BLaER1 treated with 17β-estradiol and CSF1 and Interleukin-3, amounts not matched to agents 10 nM and 100 nM (cell line): ENCODE measurements at regions not wholly inside any gene's neighbourhood (a gene's known extent, or its start where the extent isn't known, plus 50 kb on each side); places are given as distances from the start of the nearest gene placed in this dataset.

Source experiments
- H3K27ac ChIP-seq, 11 experiments: shearing (Covaris generic); formaldehyde crosslinking; 2 replicates each; pipeline ENCODE4 v1.8.1; 2022
- H3K27me3 ChIP-seq, 11 experiments: shearing (Covaris generic); formaldehyde crosslinking; 2 replicates each; pipeline ENCODE4 v1.8.1; 2022
- H3K36me3 ChIP-seq, 11 experiments: shearing (Covaris generic); formaldehyde crosslinking; 2 replicates each; pipeline ENCODE4 v1.8.1; 2022
- H3K4me1 ChIP-seq, 10 experiments: shearing (Covaris generic); formaldehyde crosslinking; 2 replicates each; pipeline ENCODE4 v1.8.1; 2022
- H3K4me2 ChIP-seq, 11 experiments: shearing (Covaris generic); formaldehyde crosslinking; 2 replicates each; pipeline ENCODE4 v1.8.1; 2022
- H3K4me3 ChIP-seq, 10 experiments: shearing (Covaris generic); formaldehyde crosslinking; 2 replicates each; pipeline ENCODE4 v1.8.1; 2022
- H3K9ac ChIP-seq, 11 experiments: shearing (Covaris generic); formaldehyde crosslinking; 2 replicates each; pipeline ENCODE4 v1.8.1; 2022
- H3K9me3 ChIP-seq, 11 experiments: shearing (Covaris generic); formaldehyde crosslinking; replicated peaks in 1 of 11; 2 replicates each; pipeline ENCODE4 v1.8.1; 2022
- H4K20me1 ChIP-seq, 11 experiments: shearing (Covaris generic); formaldehyde crosslinking; 2 replicates each; pipeline ENCODE4 v1.8.1; 2022
- Cebpa-rat ChIP-seq, 11 experiments: shearing (Covaris generic); IDR thresholded peaks; 2 replicates each; pipeline ENCODE4 v1.8.1; 2022

DNA sequence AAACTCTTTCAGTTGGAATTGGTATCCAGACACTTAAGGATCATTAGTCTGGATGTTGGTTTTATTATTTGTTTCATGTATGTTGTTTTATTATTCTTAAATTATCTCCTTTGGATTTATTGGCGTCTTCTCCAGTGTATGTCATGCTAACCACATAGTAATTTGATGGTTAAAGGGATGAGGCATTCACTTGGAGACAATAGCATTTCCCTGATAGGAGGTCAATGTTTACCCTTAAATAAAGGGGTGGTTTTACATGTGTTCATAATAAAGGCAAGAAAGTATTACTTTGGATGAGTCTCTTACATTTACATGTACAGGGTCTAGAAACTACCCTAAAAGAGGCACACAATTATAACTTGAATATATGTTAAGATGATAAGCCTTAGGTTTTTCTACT, 51.2 kb upstream of the RNF144B start:
- H3K4me1 ChIP-seq: peaks cover 0 to 47% (median 7%) of the 10 kb centered on the region in 10 experiments; a peak in 16 of 20 replicates
- H3K36me3 ChIP-seq: no peaks in the 10 kb centered on the region
- H3K9me3 ChIP-seq: no peaks in the 10 kb centered on the region; a peak in 1 of 22 replicates
- no peak overlapping the region for H3K4me3 ChIP-seq
- H4K20me1 ChIP-seq: no peaks in the 10 kb centered on the region
- no peak for TF ChIP-seq Cebpa-rat (IDR thresholded peaks at IDR 0.05)
- no peak overlapping the region for H3K4me2 ChIP-seq
- H3K9ac ChIP-seq: no peak overlapping the region
- no peak overlapping the region for H3K27ac ChIP-seq
- no peaks in the 10 kb centered on the region for H3K27me3 ChIP-seq

- Histone ChIP-seq H3K4me3 (no peak overlapping the region), H3K9ac (no peak overlapping the region), H3K36me3 (no peaks in the 10 kb centered on the region), H4K20me1 (no peaks in the 10 kb centered on the region), H3K9me3 (no peaks in the 10 kb centered on the region; a peak in 1 of 22 replicates), H3K27me3 (no peaks in the 10 kb centered on the region), H3K4me1 (peaks cover 0 to 59% (median 14%) of the 10 kb centered on the region in 10 experiments; a peak in 16 of 20 replicates), H3K4me2 (no peak overlapping the region), H3K27ac (no peak overlapping the region)
- TF ChIP-seq Cebpa-rat (IDR thresholded peaks at IDR 0.05): no peak
These were observed 52.9 kb upstream of the RNF144B start for GRCh38 chr6:18334251-18334650.

- H3K4me3 ChIP-seq: no peak overlapping the region; a peak in 1 of 20 replicates
- no peak for TF ChIP-seq Cebpa-rat (IDR thresholded peaks at IDR 0.05)
- H3K27me3 ChIP-seq: no peaks in the 10 kb centered on the region
- no peaks in the 10 kb centered on the region for H3K36me3 ChIP-seq
- H3K27ac ChIP-seq: peak overlapping the region in 5 of 11 experiments; percentile 53 to 98 (median 88); a peak in 10 of 22 replicates
- no peaks in the 10 kb centered on the region for H4K20me1 ChIP-seq
- H3K9me3 ChIP-seq: no peaks in the 10 kb centered on the region; a peak in 1 of 22 replicates
- peaks cover 12 to 73% (median 24%) of the 10 kb centered on the region in 10 experiments; a peak in 17 of 20 replicates for H3K4me1 ChIP-seq
- H3K4me2 ChIP-seq: peak overlapping the region in 5 of 11 experiments; percentile 29 to 82 (median 62); a peak in 9 of 22 replicates
- peak overlapping the region in 4 of 11 experiments; percentile 42 to 85 (median 74); a peak in 7 of 22 replicates for H3K9ac ChIP-seq
These were observed 56.5 kb upstream of the RNF144B start for GRCh38 chr6:18330548-18331081.

GRCh38 chr6:18329776-18330175, 57.4 kb upstream of the RNF144B start:
- Histone ChIP-seq H3K4me3 (no peak overlapping the region), H3K9ac (peak overlapping the region in 4 of 11 experiments; percentile 42 to 85 (median 74); a peak in 8 of 22 replicates), H4K20me1 (no peaks in the 10 kb centered on the region), H3K27me3 (no peaks in the 10 kb centered on the region), H3K27ac (peak overlapping the region in 5 of 11 experiments; percentile 53 to 98 (median 88); a peak in 8 of 22 replicates), H3K9me3 (no peaks in the 10 kb centered on the region; a peak in 1 of 22 replicates), H3K36me3 (no peaks in the 10 kb centered on the region), H3K4me1 (peaks cover 12 to 81% (median 24%) of the 10 kb centered on the region in 10 experiments; a peak in 17 of 20 replicates), H3K4me2 (peak overlapping the region in 5 of 11 experiments; percentile 5 to 82 (median 62); a peak in 9 of 22 replicates)
- TF ChIP-seq Cebpa-rat (IDR thresholded peaks at IDR 0.05): no peak

DNA sequence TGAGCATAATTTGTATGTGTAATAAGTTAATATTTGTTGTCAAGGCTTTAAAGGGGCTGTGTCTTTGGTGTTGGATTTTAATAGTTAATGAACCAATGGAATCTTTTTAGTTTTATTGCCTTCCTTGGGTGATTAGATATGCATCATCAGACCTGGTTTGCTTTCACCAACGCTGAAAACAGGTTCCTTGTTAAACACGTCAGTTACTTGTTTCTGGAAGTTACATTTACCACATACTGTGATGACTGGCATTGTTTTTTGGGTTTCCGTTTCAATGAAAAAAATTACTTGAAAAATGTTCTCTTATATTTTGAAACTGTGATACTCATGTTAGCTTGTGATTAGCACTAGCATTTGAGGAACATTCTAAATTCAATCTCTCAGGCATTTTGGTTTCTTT, 58.6 kb upstream of the RNF144B start:
- TF ChIP-seq Cebpa-rat (IDR thresholded peaks at IDR 0.05): no peak
- peak overlapping the region; percentile 3 to 82 (median 32); a peak in 19 of 22 replicates for H3K4me2 ChIP-seq

GRCh38 chr6:18328070-18328469, 59.1 kb upstream of the RNF144B start:
- H3K4me3 ChIP-seq: no peak overlapping the region
- no peaks in the 10 kb centered on the region for H4K20me1 ChIP-seq
- no peaks in the 10 kb centered on the region; a peak in 1 of 22 replicates for H3K9me3 ChIP-seq
- peaks cover 12 to 84% (median 27%) of the 10 kb centered on the region in 10 experiments; a peak in 17 of 20 replicates for H3K4me1 ChIP-seq
- H3K9ac ChIP-seq: peak overlapping the region in 3 of 11 experiments; percentile 53 to 85 (median 62); a peak in 5 of 22 replicates
- no peaks in the 10 kb centered on the region for H3K27me3 ChIP-seq
- peak overlapping the region in 5 of 11 experiments; percentile 38 to 98 (median 88); a peak in 8 of 22 replicates for H3K27ac ChIP-seq
- no peaks in the 10 kb centered on the region for H3K36me3 ChIP-seq
- peak overlapping the region; percentile 3 to 82 (median 32); a peak in 17 of 22 replicates for H3K4me2 ChIP-seq
- no peak for TF ChIP-seq Cebpa-rat (IDR thresholded peaks at IDR 0.05)

More for the DNA sequence above, 58.6 kb upstream of the RNF144B start:
- Histone ChIP-seq H3K36me3 (no peaks in the 10 kb centered on the region), H3K9ac (peak overlapping the region in 4 of 11 experiments; percentile 28 to 85 (median 58); a peak in 7 of 22 replicates), H3K4me1 (peaks cover 12 to 87% (median 25%) of the 10 kb centered on the region in 10 experiments; a peak in 17 of 20 replicates), H3K27ac (peak overlapping the region in 5 of 11 experiments; percentile 38 to 98 (median 88); a peak in 10 of 22 replicates), H4K20me1 (no peaks in the 10 kb centered on the region), H3K9me3 (no peaks in the 10 kb centered on the region; a peak in 1 of 22 replicates), H3K27me3 (no peaks in the 10 kb centered on the region), H3K4me3 (no peak overlapping the region)

GRCh38 chr6:18327626-18328025, 59.5 kb upstream of the RNF144B start:
- Histone ChIP-seq H3K36me3 (no peaks in the 10 kb centered on the region), H4K20me1 (no peaks in the 10 kb centered on the region), H3K4me1 (peaks cover 12 to 80% (median 27%) of the 10 kb centered on the region in 10 experiments; a peak in 17 of 20 replicates), H3K4me2 (peak overlapping the region in 9 of 11 experiments; percentile 3 to 82 (median 35); a peak in 11 of 22 replicates), H3K9ac (peak overlapping the region in 3 of 11 experiments; percentile 53 to 85 (median 62); a peak in 4 of 22 replicates), H3K27ac (peak overlapping the region in 4 of 11 experiments; percentile 63 to 98 (median 92); a peak in 7 of 22 replicates), H3K4me3 (no peak overlapping the region), H3K9me3 (no peaks in the 10 kb centered on the region), H3K27me3 (no peaks in the 10 kb centered on the region)
- TF ChIP-seq Cebpa-rat (IDR thresholded peaks at IDR 0.05): no peak

DNA sequence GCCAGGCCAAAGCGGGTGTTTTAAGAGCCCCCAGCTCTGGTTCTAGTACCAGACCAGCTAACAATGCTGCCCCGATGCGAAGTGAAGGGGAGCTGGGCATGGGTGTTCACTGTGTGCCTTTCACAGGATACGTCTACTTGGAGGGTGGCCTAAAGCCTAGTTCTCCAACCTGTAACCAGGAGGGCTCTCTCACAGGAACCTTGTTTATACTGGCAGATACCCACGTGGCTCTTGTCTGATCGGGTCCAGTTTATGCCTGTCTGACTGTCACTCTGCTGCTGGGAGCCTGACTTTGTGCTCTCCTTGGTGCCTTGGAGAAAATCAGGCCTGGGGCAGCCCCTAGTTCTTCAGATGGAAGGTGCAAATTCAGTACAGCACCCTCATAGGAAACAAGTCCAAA, 60.2 kb upstream of the RNF144B start:
- no peaks in the 10 kb centered on the region for H3K9me3 ChIP-seq
- H3K36me3 ChIP-seq: no peaks in the 10 kb centered on the region
- no peak overlapping the region for H3K4me3 ChIP-seq
- no peak for TF ChIP-seq Cebpa-rat (IDR thresholded peaks at IDR 0.05)
- H4K20me1 ChIP-seq: no peaks in the 10 kb centered on the region
- peak overlapping the region in 3 of 11 experiments; percentile 53 to 82 (median 74); a peak in 5 of 22 replicates for H3K4me2 ChIP-seq
- H3K9ac ChIP-seq: no peak overlapping the region
- H3K27me3 ChIP-seq: no peaks in the 10 kb centered on the region
- peak overlapping the region in 3 of 11 experiments; percentile 88 to 98 (median 96); a peak in 5 of 22 replicates for H3K27ac ChIP-seq
- peaks cover 12 to 75% (median 27%) of the 10 kb centered on the region in 10 experiments; a peak in 17 of 20 replicates for H3K4me1 ChIP-seq

DNA sequence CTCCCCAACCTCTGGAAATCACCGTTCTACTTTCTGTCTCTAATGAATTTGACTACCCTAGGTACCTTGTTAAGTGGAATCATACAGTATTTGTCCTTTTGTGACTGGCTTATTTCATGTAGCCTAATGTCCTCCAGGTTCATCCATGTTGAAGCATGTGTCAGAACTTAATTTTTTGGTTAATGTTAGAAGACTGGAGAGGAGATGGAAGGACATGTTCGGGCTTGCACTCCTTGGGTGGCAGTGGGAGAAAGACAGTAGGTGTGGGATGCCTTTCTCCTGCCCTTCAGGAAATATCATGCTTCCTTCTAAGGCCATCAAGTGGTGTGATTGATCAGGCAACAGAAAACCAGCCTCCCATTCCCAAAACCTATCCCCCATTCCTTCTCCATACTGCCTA, 61.1 kb upstream of the RNF144B start:
- H3K27me3 ChIP-seq: no peaks in the 10 kb centered on the region
- H3K4me1 ChIP-seq: peaks cover 12 to 65% (median 26%) of the 10 kb centered on the region in 10 experiments; a peak in 17 of 20 replicates
- no peaks in the 10 kb centered on the region for H3K9me3 ChIP-seq
- H3K4me2 ChIP-seq: peak overlapping the region in 3 of 11 experiments; percentile 41 to 82 (median 63); a peak in 6 of 22 replicates
- TF ChIP-seq Cebpa-rat (IDR thresholded peaks at IDR 0.05): no peak
- 0 out of 22 replicates have a peak overlapping the region, but pooled peaks of 1 of the 11 experiments have one; percentile 27 for H3K9ac ChIP-seq
- H4K20me1 ChIP-seq: no peaks in the 10 kb centered on the region
- H3K4me3 ChIP-seq: no peak overlapping the region
- peak overlapping the region in 3 of 11 experiments; percentile 11 to 22 (median 17); a peak in 6 of 22 replicates for H3K27ac ChIP-seq
- H3K36me3 ChIP-seq: no peaks in the 10 kb centered on the region
